GM18498 (cell line): ENCODE measurements at regions not wholly inside any gene's neighbourhood (a gene's known extent, or its start where the extent isn't known, plus 50 kb on each side); places are given as distances from the start of the nearest gene placed in this dataset.

Experiments
- ATAC-seq: cut with Tn5 transposase; IDR thresholded peaks from one replicate; pipeline ENCODE4 v1.9.1; 2021; ENCODE audit warnings: mild to moderate bottlenecking, moderate library complexity; ENCODE audit not compliant: unreplicated experiment

- ATAC-seq, result no peak
Observed at GRCh38 chr5:68352166-68352565, 136.6 kb downstream of the PIK3R1 start.

GRCh38 chr5:68353605-68354004 is 138.0 kb downstream of the PIK3R1 start:
- ATAC-seq, result no peak

GRCh38 chr5:68354315-68354714 is 138.8 kb downstream of the PIK3R1 start:
- no peak for ATAC-seq

GRCh38 chr5:68356216-68356615 is 140.7 kb downstream of the PIK3R1 start:
- ATAC-seq, result no peak

GRCh38 chr5:68356623-68357022 is 141.1 kb downstream of the PIK3R1 start:
- no peak for ATAC-seq

GRCh38 chr5:68359699-68360098 is 144.1 kb downstream of the PIK3R1 start:
- ATAC-seq, result no peak

- no peak for ATAC-seq
Observed at GRCh38 chr5:68362331-68362730, 146.8 kb downstream of the PIK3R1 start.

GRCh38 chr5:68365889-68366288 is 150.3 kb downstream of the PIK3R1 start:
- ATAC-seq, result no peak

GRCh38 chr5:68367287-68367686 is 151.7 kb downstream of the PIK3R1 start:
- no peak for ATAC-seq

GRCh38 chr5:68367717-68368116 is 152.2 kb downstream of the PIK3R1 start:
- no peak for ATAC-seq

- ATAC-seq, result no peak
Observed at GRCh38 chr5:68368311-68369022, 152.9 kb downstream of the PIK3R1 start.

- no peak for ATAC-seq
Observed at GRCh38 chr5:68369023-68369359, 153.4 kb downstream of the PIK3R1 start.

- ATAC-seq, result peak; percentile 76
Observed at GRCh38 chr5:68369457-68370125, 154.0 kb downstream of the PIK3R1 start.

GRCh38 chr5:68370196-68370595 is 154.6 kb downstream of the PIK3R1 start:
- ATAC-seq, result no peak

GRCh38 chr5:68371607-68372006 is 156.1 kb downstream of the PIK3R1 start:
- ATAC-seq, result no peak

- ATAC-seq, result no peak
Observed at GRCh38 chr5:68372161-68372560, 156.6 kb downstream of the PIK3R1 start.

- no peak for ATAC-seq
Observed at GRCh38 chr5:68373050-68373449, 157.5 kb downstream of the PIK3R1 start.

GRCh38 chr5:68374796-68375518 is 159.4 kb downstream of the PIK3R1 start:
- no peak for ATAC-seq

- no peak for ATAC-seq
Observed at GRCh38 chr5:68375540-68375939, 160.0 kb downstream of the PIK3R1 start.

- no peak for ATAC-seq
Observed at GRCh38 chr5:68376935-68377334, 161.4 kb downstream of the PIK3R1 start.

GRCh38 chr5:68377733-68378132 is 162.2 kb downstream of the PIK3R1 start:
- no peak for ATAC-seq

- ATAC-seq, result peak; percentile 84
Observed at GRCh38 chr5:68378204-68378820, 162.8 kb downstream of the PIK3R1 start.
